Endothelial cell of umbilical vein (primary cell): ENCODE measurements at regions not wholly inside any gene's neighbourhood (a gene's known extent, or its start where the extent isn't known, plus 50 kb on each side); places are given as distances from the start of the nearest gene placed in this dataset.

Source experiments
- BruUV-seq: library from RNA; stranded (reverse); fragments of 400-500 nt; replicated peaks from 2 replicates; lab custom pipeline; 2021; lab: Mats Ljungman, UMichigan
- CTCF ChIA-PET: fragments of 300-600, 350-600 bp; sonication (Branson Sonifier 250); formaldehyde crosslinking; loops from one replicate; lab custom pipeline; 2021; ENCODE audit warnings: antibody characterized with exemption, inconsistent platforms; lab: Charles Lee
- POLR2A ChIA-PET: fragments of 300-600, 350-600 bp; sonication (Branson Sonifier 250); formaldehyde crosslinking; loops from one replicate; lab custom pipeline; 2021; ENCODE audit warnings: antibody characterized with exemption, inconsistent platforms; lab: Charles Lee
- DNase-seq: peaks from one replicate; pipeline ENCODE4 v3.0.0-alpha.2; 2011; ENCODE audit warnings: low read depth, low spot score
- FAIRE-seq: peaks from 2 replicates; lab custom pipeline; 2011; peaks lifted over from hg19 to GRCh38; lab: Jason Lieb, UNC
- H2AFZ ChIP-seq: 2 replicates; pipeline ENCODE4 v1.6.0; 2012; ENCODE audit warnings: low read depth, low read length, control low read depth, inconsistent platforms
- H3K27ac ChIP-seq: 2 replicates; pipeline ENCODE4 v1.5.1; 2011; ENCODE audit warnings: low read depth, mild to moderate bottlenecking, control low read depth, low read length, moderate library complexity; ENCODE audit not compliant: insufficient read depth
- H3K27me3 ChIP-seq, 2 experiments: 2 replicates each; pipeline versions ENCODE4 v1.6.0 to v1.6.1; 2011; ENCODE audit warnings: low read length in 2 of 2, mixed read lengths in 1 of 2; ENCODE audit not compliant: control insufficient read depth in 2 of 2, insufficient read depth in 2 of 2
- H3K36me3 ChIP-seq, 2 experiments: 2 replicates in 1 of 2; 3 replicates in 1 of 2; pipeline ENCODE4 v1.5.1; 2011; ENCODE audit warnings: low read length in 2 of 2, mild to moderate bottlenecking in 1 of 2, moderate library complexity in 1 of 2; ENCODE audit not compliant: control insufficient read depth in 2 of 2, insufficient read depth in 2 of 2; ENCODE audit errors: extremely low read depth in 1 of 2
- H3K4me1 ChIP-seq: 3 replicates; pipeline ENCODE4 v1.5.1; 2011; ENCODE audit warnings: mild to moderate bottlenecking, low read length; ENCODE audit not compliant: control insufficient read depth, insufficient read depth; ENCODE audit errors: extremely low read depth
- H3K4me2 ChIP-seq: 2 replicates; pipeline ENCODE4 v1.6.1; 2011; ENCODE audit warnings: low read length, control low read depth, mixed read lengths; ENCODE audit not compliant: insufficient read depth
- H3K4me3 ChIP-seq, 3 experiments: fragments of 200-600 bp in 1 of 3; sonication (generic), shearing (Covaris generic) in 1 of 3; replicated peaks in 1 of 3; 2 replicates each; pipeline ENCODE4 v1.5.1; 2011 to 2016; ENCODE audit warnings: control low read depth in 3 of 3, low read length in 3 of 3, mild to moderate bottlenecking in 2 of 3, inconsistent platforms in 1 of 3, low read depth in 1 of 3, moderate library complexity in 1 of 3; ENCODE audit not compliant: insufficient read depth in 1 of 3
- H3K79me2 ChIP-seq: 2 replicates; pipeline ENCODE4 v1.6.0; 2012; ENCODE audit warnings: low read length, inconsistent platforms; ENCODE audit not compliant: control insufficient read depth, insufficient read depth
- H3K9ac ChIP-seq: replicated peaks from 2 replicates; pipeline ENCODE3; 2011; ENCODE audit warnings: low read length, control low read depth; ENCODE audit not compliant: insufficient read depth; ENCODE audit errors: extremely low read depth
- H3K9me1 ChIP-seq: replicated peaks from 3 replicates; pipeline ENCODE4 v1.6.0; 2011; ENCODE audit warnings: mild to moderate bottlenecking, low read length; ENCODE audit not compliant: control insufficient read depth, insufficient read depth; ENCODE audit errors: extremely low read depth
- H3K9me3 ChIP-seq: replicated peaks from 2 replicates; pipeline ENCODE4 v1.5.1; 2012; ENCODE audit warnings: low read length, inconsistent platforms; ENCODE audit not compliant: control insufficient read depth, insufficient read depth
- H4K20me1 ChIP-seq: replicated peaks from 2 replicates; pipeline ENCODE3; 2011; ENCODE audit warnings: mild to moderate bottlenecking, low read length; ENCODE audit not compliant: control insufficient read depth, insufficient read depth; ENCODE audit errors: extremely low read depth
- CTCF ChIP-seq, 2 donors: IDR thresholded peaks; 1 replicate in 1 of 2; 2 replicates in 1 of 2; pipeline ENCODE4 v1.5.1; 2011; ENCODE audit warnings: low read length in 2 of 2, mild to moderate bottlenecking in 2 of 2, moderate library complexity in 2 of 2, control low read depth in 1 of 2, inconsistent platforms in 1 of 2, low read depth in 1 of 2; ENCODE audit not compliant: insufficient read depth in 1 of 2; ENCODE audit errors: extremely low read depth in 1 of 2
- EZH2 ChIP-seq: IDR thresholded peaks from 2 replicates; pipeline ENCODE4 v1.6.1; 2012; ENCODE audit warnings: borderline replicate concordance, low read depth, mild to moderate bottlenecking, moderate library complexity, low read length, inconsistent platforms; ENCODE audit not compliant: severe bottlenecking
- FOS ChIP-seq: IDR thresholded peaks from 2 replicates; pipeline ENCODE4 v1.6.1; 2011; ENCODE audit warnings: mild to moderate bottlenecking, low read length, moderate library complexity, borderline replicate concordance; ENCODE audit not compliant: insufficient read depth
- GATA2 ChIP-seq: IDR thresholded peaks from 2 replicates; pipeline ENCODE4 v1.7.0; 2011; ENCODE audit warnings: low read depth, mild to moderate bottlenecking, moderate library complexity, mixed read lengths, low read length; ENCODE audit not compliant: insufficient read length, insufficient read depth
- JUN ChIP-seq: IDR thresholded peaks from 2 replicates; pipeline ENCODE4 v1.6.1; 2011; ENCODE audit warnings: borderline replicate concordance, low read depth; ENCODE audit not compliant: insufficient read length, insufficient read depth
- MAX ChIP-seq: IDR thresholded peaks from 2 replicates; pipeline ENCODE4 v1.6.1; 2011; ENCODE audit not compliant: insufficient read depth, insufficient read length
- MYC ChIP-seq: IDR thresholded peaks from one replicate; pipeline ENCODE4 v1.6.1; 2011; ENCODE audit warnings: mild to moderate bottlenecking, low read depth, low read length
- POLR2A ChIP-seq: IDR thresholded peaks from 2 replicates; pipeline ENCODE4 v1.6.1; 2012; ENCODE audit warnings: low read depth, mild to moderate bottlenecking, control low read depth, low read length
- POLR2AphosphoS5 ChIP-seq: IDR thresholded peaks from 2 replicates; pipeline ENCODE4 v1.6.1; 2012; ENCODE audit warnings: low read depth, mild to moderate bottlenecking, control low read depth, low read length, moderate library complexity; ENCODE audit not compliant: insufficient read depth
- dilution Hi-C: fragments of 300-500 bp; cut with MboI; formaldehyde crosslinking; loops from one replicate; pipeline ENCODE4 v1.15.0; 2019; ENCODE audit warnings: low sequenced_read_pairs; ENCODE audit not compliant: extremely low pct_ligation_motif_present
- intact Hi-C: fragments of 100-400 bp; cut with micrococcal nuclease; formaldehyde crosslinking; loops from one replicate; pipeline ENCODE4 v1.10.0; 2022

- no peaks in the 10 kb centered on the region for H4K20me1 ChIP-seq
- H2AFZ ChIP-seq: no peak overlapping the region
- no peaks in the 10 kb centered on the region for H3K9me3 ChIP-seq
- H3K4me2 ChIP-seq: no peak overlapping the region
- TF ChIP-seq EZH2 (no peak), MAX (no peak), JUN (no peak), MYC (no peak), CTCF (IDR thresholded peaks at IDR 0.05; ENCODE audit: extremely low read depth in 1 of 2, insufficient read depth in 1 of 2, low read depth in 1 of 2, low read length in 2 of 2) (no peak), POLR2AphosphoS5 (no peak), FOS (no peak), GATA2 (no peak), POLR2A (no peak)
- H3K9ac ChIP-seq: no peak overlapping the region
- no peak overlapping the region for H3K4me3 ChIP-seq
- FAIRE-seq: no peak
- no TSS peak for BruUV-seq
- no peaks in the 10 kb centered on the region for H3K4me1 ChIP-seq
- ChIA-PET POLR2A (no interaction called here), CTCF (no interaction called here)
- no peaks in the 10 kb centered on the region for H3K79me2 ChIP-seq
- DNase-seq: no peak
- no peaks in the 10 kb centered on the region for H3K36me3 ChIP-seq
- intact Hi-C loops (no loop called here), dilution Hi-C loops (no loop called here)
- H3K9me1 ChIP-seq: no peaks in the 10 kb centered on the region
- no peaks in the 10 kb centered on the region for H3K27me3 ChIP-seq
- no peak overlapping the region for H3K27ac ChIP-seq
Observed at GRCh38 chr1:83750201-83750600, 248.7 kb downstream of the TTLL7 start.
